ENCODE measurements at regions not wholly inside any gene's neighbourhood (a gene's known extent, or its start where the extent isn't known, plus 50 kb on each side); places are given as distances from the start of the nearest gene placed in this dataset.

- TF ChIP-seq POLR2AphosphoS5 (IDR thresholded peaks at IDR 0.05) (no peak), POLR2A (IDR thresholded peaks at IDR 0.05) (no peak), CTCF (IDR thresholded peaks at IDR 0.05 in 8 of 11, conservative IDR thresholded peaks at IDR 0.05 in 3 of 11) (no peak)
These were observed 104.8 kb downstream of the ETS2 start for GRCh38 chr21:38910390-38911067.
